Nephron (organoid): ENCODE measurements at regions not wholly inside any gene's neighbourhood (a gene's known extent, or its start where the extent isn't known, plus 50 kb on each side); places are given as distances from the start of the nearest gene placed in this dataset.

Experiments
- H3K27ac Mint-ChIP-seq, 3 experiments: 2 replicates each; pipeline ENCODE4 v1.8.0; 2020; ENCODE audit warnings: mixed read lengths in 3 of 3, mild to moderate bottlenecking in 2 of 3, moderate library complexity in 1 of 3
- H3K27me3 Mint-ChIP-seq: 2 replicates; pipeline ENCODE4 v1.8.0; 2021; ENCODE audit warnings: low read depth, mild to moderate bottlenecking, moderate library complexity, mixed read lengths
- H3K36me3 Mint-ChIP-seq: 2 replicates; pipeline ENCODE4 v1.8.0; 2020; ENCODE audit warnings: low read depth, mixed read lengths
- H3K4me1 Mint-ChIP-seq: 2 replicates; pipeline ENCODE4 v1.8.0; 2020; ENCODE audit warnings: mixed read lengths
- H3K4me3 Mint-ChIP-seq, 3 experiments: 2 replicates each; pipeline ENCODE4 v1.8.0; 2020; ENCODE audit warnings: mild to moderate bottlenecking in 3 of 3, mixed read lengths in 3 of 3, moderate library complexity in 2 of 3
- H3K9me3 Mint-ChIP-seq: 2 replicates; pipeline ENCODE4 v1.8.0; 2020; ENCODE audit warnings: mixed read lengths
- CTCF ChIP-seq, 3 experiments: fragments of 200-600 bp; sonication (generic); IDR thresholded peaks; one replicate each; pipeline ENCODE4 v1.5.0; 2021; ENCODE audit warnings: antibody characterized with exemption in 3 of 3; ENCODE audit not compliant: unreplicated experiment in 3 of 3

GRCh38 chr4:176843710-176844109 is 51.0 kb upstream of the VEGFC start:
- no peaks in the 10 kb centered on the region for H3K27me3 Mint-ChIP-seq
- no peak for TF ChIP-seq CTCF (IDR thresholded peaks at IDR 0.05; ENCODE audit: unreplicated experiment in 3 of 3)
- H3K4me1 Mint-ChIP-seq: peaks cover 8% of the 10 kb centered on the region
- H3K36me3 Mint-ChIP-seq: no peaks in the 10 kb centered on the region
- no peak overlapping the region for H3K4me3 Mint-ChIP-seq
- H3K27ac Mint-ChIP-seq: no peak overlapping the region
- H3K9me3 Mint-ChIP-seq: peaks cover 13% of the 10 kb centered on the region

GRCh38 chr4:176844448-176844847 is 51.7 kb upstream of the VEGFC start:
- no peaks in the 10 kb centered on the region for H3K36me3 Mint-ChIP-seq
- no peaks in the 10 kb centered on the region for H3K27me3 Mint-ChIP-seq
- H3K4me1 Mint-ChIP-seq: peaks cover 13% of the 10 kb centered on the region
- no peak for TF ChIP-seq CTCF (IDR thresholded peaks at IDR 0.05; ENCODE audit: unreplicated experiment in 3 of 3)
- H3K9me3 Mint-ChIP-seq: peaks cover 14% of the 10 kb centered on the region
- no peak overlapping the region for H3K4me3 Mint-ChIP-seq
- no peak overlapping the region for H3K27ac Mint-ChIP-seq

- Mint-ChIP-seq H3K4me1 (peaks cover 14% of the 10 kb centered on the region), H3K9me3 (peaks cover 16% of the 10 kb centered on the region), H3K4me3 (no peak overlapping the region), H3K27ac (no peak overlapping the region), H3K36me3 (no peaks in the 10 kb centered on the region), H3K27me3 (no peaks in the 10 kb centered on the region)
- no peak for TF ChIP-seq CTCF (IDR thresholded peaks at IDR 0.05; ENCODE audit: unreplicated experiment in 3 of 3)
Measured at GRCh38 chr4:176845636-176846035, 52.9 kb upstream of the VEGFC start.

GRCh38 chr4:176849076-176849475 is 56.4 kb upstream of the VEGFC start:
- Mint-ChIP-seq H3K27ac (no peak overlapping the region), H3K4me3 (no peak overlapping the region), H3K36me3 (no peaks in the 10 kb centered on the region), H3K9me3 (peaks cover 16% of the 10 kb centered on the region), H3K4me1 (peaks cover 6% of the 10 kb centered on the region), H3K27me3 (no peaks in the 10 kb centered on the region)
- no peak for TF ChIP-seq CTCF (IDR thresholded peaks at IDR 0.05; ENCODE audit: unreplicated experiment in 3 of 3)

- no peak for TF ChIP-seq CTCF (IDR thresholded peaks at IDR 0.05; ENCODE audit: unreplicated experiment in 3 of 3)
- no peaks in the 10 kb centered on the region for H3K27me3 Mint-ChIP-seq
- H3K4me1 Mint-ChIP-seq: peaks cover 6% of the 10 kb centered on the region
- H3K4me3 Mint-ChIP-seq: no peak overlapping the region
- no peaks in the 10 kb centered on the region for H3K36me3 Mint-ChIP-seq
- no peak overlapping the region for H3K27ac Mint-ChIP-seq
- peaks cover 11% of the 10 kb centered on the region for H3K9me3 Mint-ChIP-seq
Measured at GRCh38 chr4:176850436-176850835, 57.7 kb upstream of the VEGFC start.

GRCh38 chr4:176856421-176856820 is 63.7 kb upstream of the VEGFC start:
- Mint-ChIP-seq H3K4me3 (no peak overlapping the region), H3K4me1 (no peaks in the 10 kb centered on the region), H3K9me3 (peaks cover 5% of the 10 kb centered on the region), H3K36me3 (no peaks in the 10 kb centered on the region), H3K27me3 (no peaks in the 10 kb centered on the region), H3K27ac (no peak overlapping the region)
- no peak for TF ChIP-seq CTCF (IDR thresholded peaks at IDR 0.05; ENCODE audit: unreplicated experiment in 3 of 3)
